ENCODE measurements at regions not wholly inside any gene's neighbourhood (a gene's known extent, or its start where the extent isn't known, plus 50 kb on each side); places are given as distances from the start of the nearest gene placed in this dataset.

- POLR2A ChIA-PET, result no interaction called here
These were observed 76.5 kb upstream of the SNX19 start for GRCh38 chr11:130992788-130993187.

GRCh38 chr11:130994043-130994442 is 77.8 kb upstream of the SNX19 start:
- intact Hi-C loops (cut with micrococcal nuclease; ENCODE audit: unreplicated experiment), result no loop called here
- no peak overlapping the region for H2AFZ ChIP-seq (ENCODE audit: low read length)
- H3K4me2 ChIP-seq (ENCODE audit: low read length), result no peak overlapping the region
- H3K27ac ChIP-seq (ENCODE audit: low read depth, low read length, poor library complexity, severe bottlenecking), result no peak overlapping the region
- no peaks in the 10 kb centered on the region for H3K9me2 ChIP-seq (ENCODE audit: insufficient read depth, low read length)
- TF ChIP-seq CTCF (conservative IDR thresholded peaks at IDR 0.05; ENCODE audit: low read length) (no peak), EZH2phosphoT487 (IDR thresholded peaks at IDR 0.05; ENCODE audit: borderline replicate concordance, low read depth, low read length) (no peak)
- H4K20me1 ChIP-seq (ENCODE audit: insufficient read depth, low read length), result no peaks in the 10 kb centered on the region
- no peaks in the 10 kb centered on the region for H3K9me3 ChIP-seq (ENCODE audit: low read length)
- BruUV-seq (replicated peaks), result no TSS peak
- no peaks in the 10 kb centered on the region for H3K4me1 ChIP-seq (ENCODE audit: insufficient read depth, low read length, poor library complexity, severe bottlenecking)
- no peak overlapping the region for H3K4me3 ChIP-seq (ENCODE audit: low read depth, low read length, poor library complexity, severe bottlenecking)
- CTCF ChIA-PET (ENCODE audit: unreplicated experiment), result no interaction called here
- POLR2A ChIA-PET, result no interaction called here
- no peaks in the 10 kb centered on the region for H3K36me3 ChIP-seq (ENCODE audit: insufficient read depth, low read length)
- DNase-seq (ENCODE audit: low spot score), result no peak
- no peaks in the 10 kb centered on the region for H3K79me2 ChIP-seq (ENCODE audit: insufficient read depth, low read depth, low read length)

More at GRCh38 chr11:130992788-130993187, 76.5 kb upstream of the SNX19 start:
- no peaks in the 10 kb centered on the region for H4K20me1 ChIP-seq (ENCODE audit: insufficient read depth, low read length)
- intact Hi-C loops (cut with micrococcal nuclease; ENCODE audit: unreplicated experiment), result no loop called here
- no peaks in the 10 kb centered on the region for H3K4me1 ChIP-seq (ENCODE audit: insufficient read depth, low read length, poor library complexity, severe bottlenecking)
- H2AFZ ChIP-seq (ENCODE audit: low read length), result no peak overlapping the region
- CTCF ChIA-PET (ENCODE audit: unreplicated experiment), result no interaction called here
- H3K9me2 ChIP-seq (ENCODE audit: insufficient read depth, low read length), result no peaks in the 10 kb centered on the region
- H3K27ac ChIP-seq (ENCODE audit: low read depth, low read length, poor library complexity, severe bottlenecking), result no peak overlapping the region
- TF ChIP-seq EZH2phosphoT487 (IDR thresholded peaks at IDR 0.05; ENCODE audit: borderline replicate concordance, low read depth, low read length) (no peak), CTCF (conservative IDR thresholded peaks at IDR 0.05; ENCODE audit: low read length) (no peak)
- no peak overlapping the region for H3K4me3 ChIP-seq (ENCODE audit: low read depth, low read length, poor library complexity, severe bottlenecking)
- no peak overlapping the region for H3K4me2 ChIP-seq (ENCODE audit: low read length)
- H3K9me3 ChIP-seq (ENCODE audit: low read length), result no peaks in the 10 kb centered on the region
- no peaks in the 10 kb centered on the region for H3K36me3 ChIP-seq (ENCODE audit: insufficient read depth, low read length)
- no peaks in the 10 kb centered on the region for H3K79me2 ChIP-seq (ENCODE audit: insufficient read depth, low read depth, low read length)
- DNase-seq (ENCODE audit: low spot score), result no peak
- BruUV-seq (replicated peaks), result no TSS peak

GRCh38 chr11:130995266-130995665 is 79.0 kb upstream of the SNX19 start:
- no peak overlapping the region for H3K27ac ChIP-seq (ENCODE audit: low read depth, low read length, poor library complexity, severe bottlenecking)
- no peaks in the 10 kb centered on the region for H3K4me1 ChIP-seq (ENCODE audit: insufficient read depth, low read length, poor library complexity, severe bottlenecking)
- DNase-seq (ENCODE audit: low spot score), result no peak
- H3K4me2 ChIP-seq (ENCODE audit: low read length), result no peak overlapping the region
- H3K9me3 ChIP-seq (ENCODE audit: low read length), result no peaks in the 10 kb centered on the region
- TF ChIP-seq EZH2phosphoT487 (IDR thresholded peaks at IDR 0.05; ENCODE audit: borderline replicate concordance, low read depth, low read length) (no peak), CTCF (conservative IDR thresholded peaks at IDR 0.05; ENCODE audit: low read length) (no peak)
- BruUV-seq (replicated peaks), result no TSS peak
- ChIA-PET POLR2A (interaction anchor here (0.5 kb wide), 1 partner anchor 18 kb away, joined by 3 read pairs; no protein-coding TSS in a partner anchor), CTCF (ENCODE audit: unreplicated experiment) (no interaction called here)
- no peaks in the 10 kb centered on the region for H3K36me3 ChIP-seq (ENCODE audit: insufficient read depth, low read length)
- intact Hi-C loops (cut with micrococcal nuclease; ENCODE audit: unreplicated experiment), result no loop called here
- no peak overlapping the region for H3K4me3 ChIP-seq (ENCODE audit: low read depth, low read length, poor library complexity, severe bottlenecking)
- H2AFZ ChIP-seq (ENCODE audit: low read length), result no peak overlapping the region
- H3K79me2 ChIP-seq (ENCODE audit: insufficient read depth, low read depth, low read length), result no peaks in the 10 kb centered on the region
- no peaks in the 10 kb centered on the region for H4K20me1 ChIP-seq (ENCODE audit: insufficient read depth, low read length)
- no peaks in the 10 kb centered on the region for H3K9me2 ChIP-seq (ENCODE audit: insufficient read depth, low read length)
